Left ventricle myocardium inferior (tissue), 1 donor: ENCODE measurements at regions not wholly inside any gene's neighbourhood (a gene's known extent, or its start where the extent isn't known, plus 50 kb on each side); places are given as distances from the start of the nearest gene placed in this dataset.

Source experiments
- DNase-seq: peaks from one replicate; pipeline ENCODE4 v3.0.0-alpha.2; 2020
- H3K27ac ChIP-seq: fragments of 200-600 bp; replicated peaks from 2 replicates; pipeline ENCODE4 v1.8.0; 2021
- H3K27me3 ChIP-seq: fragments of 200-600 bp; 2 replicates; pipeline ENCODE4 v1.8.0; 2021; ENCODE audit warnings: low read depth
- H3K36me3 ChIP-seq: fragments of 200-600 bp; 2 replicates; pipeline ENCODE4 v1.8.0; 2021
- H3K4me1 ChIP-seq: fragments of 200-600 bp; 2 replicates; pipeline ENCODE4 v1.8.0; 2021
- H3K4me3 ChIP-seq: fragments of 200-600 bp; 2 replicates; pipeline ENCODE4 v1.8.0; 2021; ENCODE audit warnings: mild to moderate bottlenecking, moderate library complexity
- H3K9me3 ChIP-seq: fragments of 200-600 bp; replicated peaks from 2 replicates; pipeline ENCODE4 v1.8.0; 2021
- CTCF ChIP-seq: fragments of 200-600 bp; IDR thresholded peaks from 2 replicates; pipeline ENCODE4 v1.8.0; 2021; ENCODE audit warnings: antibody characterized with exemption, mild to moderate bottlenecking, borderline replicate concordance
- intact Hi-C: fragments of 100-400 bp; cut with micrococcal nuclease; formaldehyde crosslinking; loops from one replicate; pipeline ENCODE4 v1.11.0; 2022
- donor health status: DM: no; HTN: yes; CAD: no; lungs with severe emphysema.

DNA sequence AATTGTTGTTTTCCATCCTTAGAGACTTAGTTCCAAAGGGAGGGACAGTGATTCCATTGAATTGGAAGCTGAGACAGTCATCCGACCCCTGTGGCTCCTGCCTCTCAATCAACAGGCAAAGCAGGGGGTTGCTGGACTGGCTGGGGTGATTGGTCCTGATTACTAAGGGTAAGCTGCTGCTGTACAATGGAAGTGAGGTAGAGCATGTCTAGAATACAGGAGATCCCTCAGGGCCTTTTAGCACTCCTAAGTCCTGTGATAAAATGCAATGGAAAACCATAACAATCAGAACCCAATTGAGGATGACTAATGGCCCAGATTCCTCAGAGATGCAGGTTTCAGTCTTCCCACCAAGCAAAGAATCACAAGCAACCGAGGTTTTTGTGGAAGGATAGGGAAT is 127.6 kb downstream of the AASDH start:
- Histone ChIP-seq H3K4me3 (no peak overlapping the region), H3K9me3 (no peaks in the 10 kb centered on the region), H3K36me3 (no peaks in the 10 kb centered on the region), H3K27ac (no peak overlapping the region), H3K4me1 (no peaks in the 10 kb centered on the region), H3K27me3 (no peaks in the 10 kb centered on the region)
- intact Hi-C loops, result no loop called here
- TF ChIP-seq CTCF, result no peak
- no peak for DNase-seq

- Histone ChIP-seq H3K9me3 (no peaks in the 10 kb centered on the region), H3K4me3 (no peak overlapping the region), H3K4me1 (no peaks in the 10 kb centered on the region), H3K27me3 (no peaks in the 10 kb centered on the region), H3K27ac (no peak overlapping the region), H3K36me3 (no peaks in the 10 kb centered on the region)
- TF ChIP-seq CTCF, result no peak
- DNase-seq, result no peak
- intact Hi-C loops, result no loop called here
Measured at GRCh38 chr4:56255820-56256219, 131.5 kb downstream of the AASDH start.

- Histone ChIP-seq H3K27ac (no peak overlapping the region), H3K4me3 (no peak overlapping the region), H3K27me3 (no peaks in the 10 kb centered on the region), H3K36me3 (no peaks in the 10 kb centered on the region), H3K9me3 (no peaks in the 10 kb centered on the region), H3K4me1 (no peaks in the 10 kb centered on the region)
- no peak for DNase-seq
- intact Hi-C loops, result no loop called here
- TF ChIP-seq CTCF, result no peak
Measured at GRCh38 chr4:56253666-56254305, 133.5 kb downstream of the AASDH start.

DNA sequence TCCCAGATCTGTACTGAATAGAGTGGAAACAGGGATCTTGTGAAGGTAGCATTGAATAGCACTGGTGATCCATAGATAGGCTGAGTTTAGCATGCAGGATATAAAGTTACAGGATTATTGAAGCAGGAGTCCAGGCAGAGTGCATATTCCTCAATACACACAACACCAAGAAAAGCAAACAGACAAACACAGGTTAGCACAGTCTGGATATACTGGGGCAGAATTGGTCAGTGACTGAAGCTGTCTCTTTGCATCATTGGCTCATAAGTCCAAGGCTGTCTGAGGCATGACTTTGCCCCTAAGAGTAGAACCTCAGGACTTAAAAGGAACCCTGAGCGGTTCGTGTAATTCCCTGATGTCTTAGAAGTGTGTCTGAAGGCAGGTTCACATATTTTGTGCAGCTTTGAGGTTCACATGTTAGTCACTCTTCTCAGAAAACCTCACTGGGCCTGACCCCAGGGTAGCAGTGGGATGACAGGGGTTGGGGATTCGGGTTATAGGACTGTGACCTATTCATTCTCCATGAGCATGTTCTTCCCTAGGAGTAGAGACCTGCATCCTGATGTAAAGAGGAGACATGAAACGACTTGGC is 134.6 kb downstream of the AASDH start:
- intact Hi-C loops, result no loop called here
- TF ChIP-seq CTCF, result no peak
- H3K4me1 ChIP-seq, result no peaks in the 10 kb centered on the region

DNA sequence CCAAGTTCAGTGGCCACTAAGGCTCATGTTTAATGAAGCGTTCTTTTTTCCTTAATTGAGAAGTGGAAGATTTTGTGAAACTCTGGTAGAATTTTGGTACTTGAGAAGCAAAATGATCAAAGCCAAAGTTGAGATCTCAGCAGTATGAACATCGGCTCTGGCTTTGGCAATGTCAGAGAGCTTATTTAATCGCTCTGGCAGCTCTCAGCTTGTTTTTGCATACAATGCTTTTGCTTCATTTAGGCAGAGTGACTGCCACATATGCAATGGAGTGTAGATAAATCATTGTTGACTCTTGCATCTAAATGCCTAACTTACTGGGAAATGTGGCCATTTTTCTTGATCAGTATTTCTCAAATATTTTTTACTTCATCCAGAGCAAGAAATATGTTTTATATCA is 135.7 kb downstream of the AASDH start:
- Histone ChIP-seq H3K27ac (no peak overlapping the region), H3K27me3 (no peaks in the 10 kb centered on the region), H3K9me3 (no peaks in the 10 kb centered on the region), H3K36me3 (no peaks in the 10 kb centered on the region), H3K4me3 (no peak overlapping the region), H3K4me1 (no peaks in the 10 kb centered on the region)
- no peak for DNase-seq
- intact Hi-C loops, result no loop called here
- no peak for TF ChIP-seq CTCF

More for the DNA sequence above, 134.6 kb downstream of the AASDH start:
- no peaks in the 10 kb centered on the region for H3K27me3 ChIP-seq
- no peak for DNase-seq
- no peak overlapping the region for H3K4me3 ChIP-seq
- no peaks in the 10 kb centered on the region for H3K36me3 ChIP-seq
- H3K9me3 ChIP-seq, result no peaks in the 10 kb centered on the region
- H3K27ac ChIP-seq, result no peak overlapping the region
